ENCODE measurements at regions not wholly inside any gene's neighbourhood (a gene's known extent, or its start where the extent isn't known, plus 50 kb on each side); places are given as distances from the start of the nearest gene placed in this dataset.

DNA sequence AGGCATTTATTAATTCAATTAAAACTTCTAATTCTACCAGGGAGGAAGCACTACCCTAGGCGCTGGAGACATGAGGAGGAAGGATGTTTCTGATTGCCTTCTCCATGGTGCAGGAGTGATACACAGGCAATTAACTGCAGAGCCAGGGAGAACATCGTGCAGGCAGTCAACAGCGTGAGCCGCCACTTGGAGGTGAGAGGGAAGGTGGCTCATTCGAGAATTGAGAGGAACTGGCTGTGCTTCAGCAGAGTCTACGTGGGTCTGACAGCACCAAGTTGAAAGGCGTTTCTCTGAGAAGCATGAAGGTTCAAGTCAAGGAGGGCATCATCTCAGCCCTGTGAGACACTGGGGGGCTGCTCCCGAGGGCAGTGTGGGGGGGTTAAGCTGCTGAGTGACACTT, 388.7 kb upstream of the MYT1L start:
- H3K9me3 ChIP-seq (replicated peaks; ENCODE audit: control insufficient read depth, insufficient read depth, low read depth, low read length): no peaks in the 10 kb centered on the region
- intact Hi-C loops (cut with micrococcal nuclease): no loop called here
- 0% methylated on average over 8 of the region's 8 CpGs for WGBS (ENCODE audit: insufficient coverage, low coverage, missing lambda C conversion rate)
- POLR2A ChIA-PET: no interaction called here
- TF ChIP-seq CBX2 (IDR thresholded peaks at IDR 0.05; ENCODE audit: insufficient read depth, low read length, poor library complexity, severe bottlenecking): no peak
- TF ChIP-seq, protein P1, sequence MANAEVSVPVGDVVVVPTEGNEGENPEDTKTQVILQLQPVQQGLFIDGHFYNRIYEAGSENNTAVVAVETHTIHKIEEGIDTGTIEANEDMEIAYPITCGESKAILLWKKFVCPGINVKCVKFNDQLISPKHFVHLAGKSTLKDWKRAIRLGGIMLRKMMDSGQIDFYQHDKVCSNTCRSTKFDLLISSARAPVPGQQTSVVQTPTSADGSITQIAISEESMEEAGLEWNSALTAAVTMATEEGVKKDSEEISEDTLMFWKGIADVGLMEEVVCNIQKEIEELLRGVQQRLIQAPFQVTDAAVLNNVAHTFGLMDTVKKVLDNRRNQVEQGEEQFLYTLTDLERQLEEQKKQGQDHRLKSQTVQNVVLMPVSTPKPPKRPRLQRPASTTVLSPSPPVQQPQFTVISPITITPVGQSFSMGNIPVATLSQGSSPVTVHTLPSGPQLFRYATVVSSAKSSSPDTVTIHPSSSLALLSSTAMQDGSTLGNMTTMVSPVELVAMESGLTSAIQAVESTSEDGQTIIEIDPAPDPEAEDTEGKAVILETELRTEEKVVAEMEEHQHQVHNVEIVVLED (CRISPR knock-in tag; IDR thresholded peaks at IDR 0.05): no peak
- TF ChIP-seq PTBP1 (IDR thresholded peaks at IDR 0.05; ENCODE audit: low read depth, low read length): no peak
- TF ChIP-seq MCM2 (IDR thresholded peaks at IDR 0.05; ENCODE audit: low read depth): no peak
- no peak overlapping the region for H2AFZ ChIP-seq (ENCODE audit: low read depth, low read length)
- no peak overlapping the region for H3K9ac ChIP-seq (ENCODE audit: insufficient read depth in 1 of 2, low read depth in 2 of 2, low read length in 2 of 2)
- no peak overlapping the region for H3K27ac ChIP-seq (ENCODE audit: extremely low read depth, low read depth, low read length)
- in situ Hi-C loops (cut with MboI): no loop called here
- no peak for DNase-seq (ENCODE audit: extremely low read depth in 1 of 4, low spot score in 3 of 4)
- H3K4me3 ChIP-seq: no peak overlapping the region
- no TSS peak for BruUV-seq (replicated peaks)
- no peaks in the 10 kb centered on the region for H3K36me3 ChIP-seq (ENCODE audit: control insufficient read depth, insufficient read depth, low read length)
- no peak for FAIRE-seq
- H3K4me2 ChIP-seq (ENCODE audit: insufficient read depth, low read length): no peak overlapping the region
- H3K4me1 ChIP-seq (replicated peaks in 1 of 2; ENCODE audit: control insufficient read depth in 2 of 2, insufficient read depth in 2 of 2, low read length in 2 of 2): no peaks in the 10 kb centered on the region
- H4K20me1 ChIP-seq (replicated peaks; ENCODE audit: control insufficient read depth, insufficient read depth, low read length): no peaks in the 10 kb centered on the region; the same call in 1 of the 2 replicates
- no peaks in the 10 kb centered on the region for H3K79me2 ChIP-seq (ENCODE audit: control insufficient read depth, insufficient read depth, low read length)
- CTCF ChIA-PET (ENCODE audit: low intra/inter-chr PET ratio): no interaction called here
- H3K9me1 ChIP-seq (ENCODE audit: control insufficient read depth, insufficient read depth, low read length): no peaks in the 10 kb centered on the region
- peaks cover 0 to 35% of the 10 kb centered on the region in 2 experiments for H3K27me3 ChIP-seq (ENCODE audit: control insufficient read depth in 2 of 2, insufficient read depth in 2 of 2, low read length in 2 of 2)
- ATAC-seq: no peak

DNA sequence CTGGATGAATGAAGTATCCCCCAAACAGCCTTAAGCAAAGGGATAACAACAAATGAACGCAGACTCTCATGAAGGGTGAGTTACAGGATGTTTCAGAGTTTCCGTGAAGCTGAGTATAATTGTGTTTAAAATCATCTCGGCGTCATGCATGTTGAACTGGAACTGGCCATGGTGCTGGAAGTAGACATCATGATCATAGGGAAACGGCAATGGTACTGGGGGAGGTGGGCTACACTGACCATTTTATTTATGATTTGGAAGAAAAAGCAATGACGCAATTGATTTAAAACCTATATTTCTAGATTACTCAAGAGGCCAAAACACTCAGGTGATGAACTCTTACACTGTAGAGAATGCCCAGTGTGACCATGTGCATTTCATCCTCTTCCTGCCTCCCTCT, 387.9 kb upstream of the MYT1L start:
- no peaks in the 10 kb centered on the region for H3K9me3 ChIP-seq (replicated peaks; ENCODE audit: control insufficient read depth, insufficient read depth, low read depth, low read length)
- no peak overlapping the region for H3K27ac ChIP-seq (ENCODE audit: extremely low read depth, low read depth, low read length)
- no peak overlapping the region for H2AFZ ChIP-seq (ENCODE audit: low read depth, low read length)
- H3K4me2 ChIP-seq (ENCODE audit: insufficient read depth, low read length): no peak overlapping the region
- H3K79me2 ChIP-seq (ENCODE audit: control insufficient read depth, insufficient read depth, low read length): no peaks in the 10 kb centered on the region
- DNase-seq (ENCODE audit: extremely low read depth in 1 of 4, low spot score in 3 of 4) (no peak), ATAC-seq (no peak), FAIRE-seq (no peak)
- 3% methylated on average over 6 of the region's 6 CpGs for WGBS (ENCODE audit: insufficient coverage, low coverage, missing lambda C conversion rate)
- POLR2A ChIA-PET: no interaction called here
- no TSS peak for BruUV-seq (replicated peaks)
- no peaks in the 10 kb centered on the region; the same call in 1 of the 2 replicates for H4K20me1 ChIP-seq (replicated peaks; ENCODE audit: control insufficient read depth, insufficient read depth, low read length)
- no peaks in the 10 kb centered on the region for H3K9me1 ChIP-seq (ENCODE audit: control insufficient read depth, insufficient read depth, low read length)
- H3K27me3 ChIP-seq (ENCODE audit: control insufficient read depth in 2 of 2, insufficient read depth in 2 of 2, low read length in 2 of 2): peaks cover 0 to 37% of the 10 kb centered on the region in 2 experiments
- in situ Hi-C loops (cut with MboI): no loop called here
- no peaks in the 10 kb centered on the region for H3K4me1 ChIP-seq (replicated peaks in 1 of 2; ENCODE audit: control insufficient read depth in 2 of 2, insufficient read depth in 2 of 2, low read length in 2 of 2)
- no peak overlapping the region for H3K9ac ChIP-seq (ENCODE audit: insufficient read depth in 1 of 2, low read depth in 2 of 2, low read length in 2 of 2)
- no peak overlapping the region for H3K4me3 ChIP-seq
- intact Hi-C loops (cut with micrococcal nuclease): no loop called here
- CTCF ChIA-PET (ENCODE audit: low intra/inter-chr PET ratio): no interaction called here
- no peaks in the 10 kb centered on the region for H3K36me3 ChIP-seq (ENCODE audit: control insufficient read depth, insufficient read depth, low read length)
- TF ChIP-seq, protein P2, sequence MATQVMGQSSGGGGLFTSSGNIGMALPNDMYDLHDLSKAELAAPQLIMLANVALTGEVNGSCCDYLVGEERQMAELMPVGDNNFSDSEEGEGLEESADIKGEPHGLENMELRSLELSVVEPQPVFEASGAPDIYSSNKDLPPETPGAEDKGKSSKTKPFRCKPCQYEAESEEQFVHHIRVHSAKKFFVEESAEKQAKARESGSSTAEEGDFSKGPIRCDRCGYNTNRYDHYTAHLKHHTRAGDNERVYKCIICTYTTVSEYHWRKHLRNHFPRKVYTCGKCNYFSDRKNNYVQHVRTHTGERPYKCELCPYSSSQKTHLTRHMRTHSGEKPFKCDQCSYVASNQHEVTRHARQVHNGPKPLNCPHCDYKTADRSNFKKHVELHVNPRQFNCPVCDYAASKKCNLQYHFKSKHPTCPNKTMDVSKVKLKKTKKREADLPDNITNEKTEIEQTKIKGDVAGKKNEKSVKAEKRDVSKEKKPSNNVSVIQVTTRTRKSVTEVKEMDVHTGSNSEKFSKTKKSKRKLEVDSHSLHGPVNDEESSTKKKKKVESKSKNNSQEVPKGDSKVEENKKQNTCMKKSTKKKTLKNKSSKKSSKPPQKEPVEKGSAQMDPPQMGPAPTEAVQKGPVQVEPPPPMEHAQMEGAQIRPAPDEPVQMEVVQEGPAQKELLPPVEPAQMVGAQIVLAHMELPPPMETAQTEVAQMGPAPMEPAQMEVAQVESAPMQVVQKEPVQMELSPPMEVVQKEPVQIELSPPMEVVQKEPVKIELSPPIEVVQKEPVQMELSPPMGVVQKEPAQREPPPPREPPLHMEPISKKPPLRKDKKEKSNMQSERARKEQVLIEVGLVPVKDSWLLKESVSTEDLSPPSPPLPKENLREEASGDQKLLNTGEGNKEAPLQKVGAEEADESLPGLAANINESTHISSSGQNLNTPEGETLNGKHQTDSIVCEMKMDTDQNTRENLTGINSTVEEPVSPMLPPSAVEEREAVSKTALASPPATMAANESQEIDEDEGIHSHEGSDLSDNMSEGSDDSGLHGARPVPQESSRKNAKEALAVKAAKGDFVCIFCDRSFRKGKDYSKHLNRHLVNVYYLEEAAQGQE (IDR thresholded peaks at IDR 0.05; ENCODE audit: borderline replicate concordance): peak; percentile 90
- TF ChIP-seq, protein P2 (CRISPR knock-in tag; IDR thresholded peaks at IDR 0.05; ENCODE audit: low read depth): 0 out of 2 replicates have a peak, but pooled peaks have one; percentile 54

All from K562 (cell line).